ENCODE measurements at regions not wholly inside any gene's neighbourhood (a gene's known extent, or its start where the extent isn't known, plus 50 kb on each side); places are given as distances from the start of the nearest gene placed in this dataset.

GRCh38 chr5:26181582-26181981 is 856.8 kb downstream of the CDH9 start:
- Mint-ChIP-seq H3K4me3 (no peak overlapping the region), H3K9me3 (peaks cover 6% of the 10 kb centered on the region), H3K27ac (no peak overlapping the region), H3K36me3 (ENCODE audit: low read depth) (no peaks in the 10 kb centered on the region), H3K27me3 (no peaks in the 10 kb centered on the region), H3K4me1 (ENCODE audit: low read depth) (no peaks in the 10 kb centered on the region)
- ChIA-PET POLR2A (no interaction called here), CTCF (no interaction called here)
- Histone ChIP-seq H3K27me3 (ENCODE audit: control insufficient read depth in 1 of 2, insufficient read depth in 2 of 2, low read length in 2 of 2) (no peaks in the 10 kb centered on the region), H3K4me3 (ENCODE audit: low read length) (no peak overlapping the region), H3K9me3 (ENCODE audit: control insufficient read depth in 1 of 2, insufficient read depth in 1 of 2, low read length in 2 of 2) (no peaks in the 10 kb centered on the region), H3K4me1 (ENCODE audit: insufficient read depth, low read length) (no peaks in the 10 kb centered on the region), H3K27ac (ENCODE audit: low read depth in 1 of 2, low read length in 2 of 2) (no peak overlapping the region), H3K36me3 (ENCODE audit: insufficient read depth, low read length) (no peaks in the 10 kb centered on the region)
- intact Hi-C loops (cut with DNase I, micrococcal nuclease), result no loop called here
- TF ChIP-seq, protein P1, sequence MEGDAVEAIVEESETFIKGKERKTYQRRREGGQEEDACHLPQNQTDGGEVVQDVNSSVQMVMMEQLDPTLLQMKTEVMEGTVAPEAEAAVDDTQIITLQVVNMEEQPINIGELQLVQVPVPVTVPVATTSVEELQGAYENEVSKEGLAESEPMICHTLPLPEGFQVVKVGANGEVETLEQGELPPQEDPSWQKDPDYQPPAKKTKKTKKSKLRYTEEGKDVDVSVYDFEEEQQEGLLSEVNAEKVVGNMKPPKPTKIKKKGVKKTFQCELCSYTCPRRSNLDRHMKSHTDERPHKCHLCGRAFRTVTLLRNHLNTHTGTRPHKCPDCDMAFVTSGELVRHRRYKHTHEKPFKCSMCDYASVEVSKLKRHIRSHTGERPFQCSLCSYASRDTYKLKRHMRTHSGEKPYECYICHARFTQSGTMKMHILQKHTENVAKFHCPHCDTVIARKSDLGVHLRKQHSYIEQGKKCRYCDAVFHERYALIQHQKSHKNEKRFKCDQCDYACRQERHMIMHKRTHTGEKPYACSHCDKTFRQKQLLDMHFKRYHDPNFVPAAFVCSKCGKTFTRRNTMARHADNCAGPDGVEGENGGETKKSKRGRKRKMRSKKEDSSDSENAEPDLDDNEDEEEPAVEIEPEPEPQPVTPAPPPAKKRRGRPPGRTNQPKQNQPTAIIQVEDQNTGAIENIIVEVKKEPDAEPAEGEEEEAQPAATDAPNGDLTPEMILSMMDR (IDR thresholded peaks at IDR 0.05), result no peak
- no peak for DNase-seq
- no peak for ATAC-seq (ENCODE audit: poor library complexity)

DNA sequence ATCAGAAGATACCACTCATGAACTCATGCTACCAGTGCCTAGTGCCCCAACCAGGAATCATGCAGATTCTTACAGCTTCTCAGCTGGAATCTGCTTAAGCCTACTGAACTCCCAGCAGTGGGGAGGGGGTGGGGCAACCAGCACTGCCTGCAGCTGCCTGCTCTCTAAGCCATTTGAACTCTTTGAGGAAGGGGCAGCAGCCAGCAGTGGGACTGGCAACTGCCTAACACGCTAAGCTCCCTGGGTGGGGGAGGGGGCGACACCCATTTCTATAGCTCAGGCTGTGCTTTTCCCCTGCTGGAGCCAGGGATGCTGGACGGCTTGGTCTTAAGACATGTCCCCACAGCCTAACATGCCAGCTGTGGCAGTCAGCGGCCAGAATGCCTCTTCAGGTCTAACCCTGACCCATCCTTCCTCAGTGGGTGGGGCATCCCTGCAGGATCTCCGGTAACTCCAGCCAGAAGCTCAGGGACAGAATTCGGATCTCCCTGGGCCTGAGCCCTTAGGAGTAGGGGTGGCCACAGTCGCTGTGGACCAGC is 889.7 kb downstream of the CDH9 start:
- Histone ChIP-seq H3K27ac (ENCODE audit: low read depth in 1 of 2, low read length in 2 of 2) (no peak overlapping the region), H3K4me1 (ENCODE audit: insufficient read depth, low read length) (no peaks in the 10 kb centered on the region), H3K4me3 (ENCODE audit: low read length) (no peak overlapping the region), H3K36me3 (ENCODE audit: insufficient read depth, low read length) (no peaks in the 10 kb centered on the region), H3K27me3 (ENCODE audit: control insufficient read depth in 1 of 2, insufficient read depth in 2 of 2, low read length in 2 of 2) (no peaks in the 10 kb centered on the region), H3K9me3 (ENCODE audit: control insufficient read depth in 1 of 2, insufficient read depth in 1 of 2, low read length in 2 of 2) (peaks cover 0 to 15% of the 10 kb centered on the region in 2 experiments)
- Mint-ChIP-seq H3K27me3 (no peaks in the 10 kb centered on the region), H3K9me3 (peaks cover 10% of the 10 kb centered on the region), H3K27ac (no peak overlapping the region), H3K4me3 (no peak overlapping the region), H3K36me3 (ENCODE audit: low read depth) (no peaks in the 10 kb centered on the region), H3K4me1 (ENCODE audit: low read depth) (no peaks in the 10 kb centered on the region)
- DNase-seq, result peak in 1 of 14 experiments; percentile 2
- POLR2A ChIA-PET, result no interaction called here
- ATAC-seq (ENCODE audit: poor library complexity), result no peak
- CTCF ChIA-PET, result no interaction called here
- TF ChIP-seq, protein P1 (IDR thresholded peaks at IDR 0.05), result no peak
- intact Hi-C loops (cut with DNase I, micrococcal nuclease), result no loop called here

- ChIA-PET POLR2A (no interaction called here), CTCF (no interaction called here)
- H3K27me3 ChIP-seq (ENCODE audit: control insufficient read depth in 1 of 2, insufficient read depth in 2 of 2, low read length in 2 of 2), result no peaks in the 10 kb centered on the region
- no peak for ATAC-seq (ENCODE audit: poor library complexity)
- H3K27ac Mint-ChIP-seq, result no peak overlapping the region
- H3K36me3 ChIP-seq (ENCODE audit: insufficient read depth, low read length), result no peaks in the 10 kb centered on the region
- no peaks in the 10 kb centered on the region for H3K4me1 Mint-ChIP-seq (ENCODE audit: low read depth)
- no peak overlapping the region for H3K4me3 Mint-ChIP-seq
- H3K9me3 Mint-ChIP-seq, result peaks cover 2% of the 10 kb centered on the region
- no peak overlapping the region for H3K27ac ChIP-seq (ENCODE audit: low read depth in 1 of 2, low read length in 2 of 2)
- H3K4me1 ChIP-seq (ENCODE audit: insufficient read depth, low read length), result no peaks in the 10 kb centered on the region
- H3K9me3 ChIP-seq (ENCODE audit: control insufficient read depth in 1 of 2, insufficient read depth in 1 of 2, low read length in 2 of 2), result peaks cover 4 to 9% of the 10 kb centered on the region in 2 experiments
- H3K36me3 Mint-ChIP-seq (ENCODE audit: low read depth), result no peaks in the 10 kb centered on the region
- TF ChIP-seq, protein P1 (IDR thresholded peaks at IDR 0.05), result no peak
- intact Hi-C loops (cut with DNase I, micrococcal nuclease), result no loop called here
- no peaks in the 10 kb centered on the region for H3K27me3 Mint-ChIP-seq
- no peak for DNase-seq
- no peak overlapping the region for H3K4me3 ChIP-seq (ENCODE audit: low read length)
These were observed 895.1 kb downstream of the CDH9 start for GRCh38 chr5:26143259-26143658.

Data from CD4-positive, alpha-beta T cell (primary cell).